Stimulated activated CD4-positive, alpha-beta T cell treated with anti-CD3 and anti-CD28 coated beads, TNF-alpha, amount 100 ng/mL, for 24 hours (primary cell): ENCODE measurements at regions not wholly inside any gene's neighbourhood (a gene's known extent, or its start where the extent isn't known, plus 50 kb on each side); places are given as distances from the start of the nearest gene placed in this dataset.

Source experiments
- DNase-seq, 3 experiments: peaks; one replicate each; pipeline ENCODE4 v3.0.0-alpha.2; 2020; ENCODE audit warnings: low read depth in 3 of 3

- no peak for DNase-seq
Measured at GRCh38 chr18:73791081-73791480, 356.6 kb downstream of the FBXO15 start.

- DNase-seq = no peak
Measured at GRCh38 chr18:73790587-73790986, 357.0 kb downstream of the FBXO15 start.

- no peak for DNase-seq
Measured at GRCh38 chr18:73787316-73787715, 360.3 kb downstream of the FBXO15 start.

- no peak for DNase-seq
Measured at GRCh38 chr18:73785300-73785699, 362.3 kb downstream of the FBXO15 start.

GRCh38 chr18:73784853-73785252 is 362.8 kb downstream of the FBXO15 start:
- DNase-seq = no peak

- no peak for DNase-seq
Measured at GRCh38 chr18:73782405-73782804, 365.2 kb downstream of the FBXO15 start.

GRCh38 chr18:73780218-73780617 is 367.4 kb downstream of the FBXO15 start:
- no peak for DNase-seq

GRCh38 chr18:73778032-73778359 is 369.6 kb downstream of the FBXO15 start:
- no peak for DNase-seq

- no peak for DNase-seq
Measured at GRCh38 chr18:73777356-73778031, 370.1 kb downstream of the FBXO15 start.

GRCh38 chr18:73774811-73775509 is 372.7 kb downstream of the FBXO15 start:
- no peak for DNase-seq

GRCh38 chr18:73768043-73768442 is 379.6 kb downstream of the FBXO15 start:
- no peak for DNase-seq

- no peak for DNase-seq
Measured at GRCh38 chr18:73766910-73767515, 380.6 kb downstream of the FBXO15 start.

- no peak for DNase-seq
Measured at GRCh38 chr18:73758446-73758845, 389.2 kb downstream of the FBXO15 start.

GRCh38 chr18:73756256-73757091 is 391.2 kb downstream of the FBXO15 start:
- no peak for DNase-seq

GRCh38 chr18:73752965-73753364 is 394.7 kb downstream of the FBXO15 start:
- no peak for DNase-seq

GRCh38 chr18:73752546-73752945 is 395.1 kb downstream of the FBXO15 start:
- no peak for DNase-seq

GRCh38 chr18:73750052-73750451 is 397.6 kb downstream of the FBXO15 start:
- no peak for DNase-seq

- DNase-seq = no peak
Measured at GRCh38 chr18:73749304-73749703, 398.3 kb downstream of the FBXO15 start.

- no peak for DNase-seq
Measured at GRCh38 chr18:73748731-73749130, 398.9 kb downstream of the FBXO15 start.

- DNase-seq = no peak
Measured at GRCh38 chr18:73746101-73746500, 401.5 kb downstream of the FBXO15 start.

GRCh38 chr18:73742957-73743356 is 404.7 kb downstream of the FBXO15 start:
- DNase-seq = no peak

GRCh38 chr18:73741946-73742345 is 405.7 kb downstream of the FBXO15 start:
- DNase-seq = no peak
